ENCODE measurements at regions not wholly inside any gene's neighbourhood (a gene's known extent, or its start where the extent isn't known, plus 50 kb on each side); places are given as distances from the start of the nearest gene placed in this dataset.

DNA sequence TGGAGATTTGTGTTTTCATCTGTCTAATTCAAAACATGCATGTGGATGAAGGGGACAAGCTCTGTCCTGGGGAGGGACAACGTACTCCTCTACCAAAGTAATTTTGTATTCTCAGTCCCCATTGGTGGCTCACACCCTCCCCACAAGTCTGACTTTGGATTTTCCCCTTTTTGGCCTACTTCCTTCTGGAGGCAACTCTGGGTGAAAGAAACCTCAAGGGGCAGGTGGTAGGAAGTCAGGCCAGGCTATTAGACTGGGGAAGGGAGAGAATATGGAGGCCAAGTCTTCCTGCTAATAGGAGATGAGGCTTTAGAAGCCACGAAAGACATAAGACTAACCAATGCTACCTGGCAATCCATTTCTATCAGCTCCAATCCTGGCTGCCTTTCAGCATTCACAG lies 124.9 kb upstream of the RASGRP1 start:
- 60 to 78% (median 65%) methylated on average over 2 of the region's 2 CpGs for WGBS, 5 donors
- H3K27me3 ChIP-seq (replicated peaks in 1 of 7) = no peaks in the 10 kb centered on the region
- no peaks in the 10 kb centered on the region for H3K36me3 ChIP-seq
- H3K9me3 ChIP-seq = no peaks in the 10 kb centered on the region
- TF ChIP-seq POLR2A (IDR thresholded peaks at IDR 0.05) (no peak), POLR2AphosphoS5 (IDR thresholded peaks at IDR 0.05) (no peak)
- TF ChIP-seq, protein P1, sequence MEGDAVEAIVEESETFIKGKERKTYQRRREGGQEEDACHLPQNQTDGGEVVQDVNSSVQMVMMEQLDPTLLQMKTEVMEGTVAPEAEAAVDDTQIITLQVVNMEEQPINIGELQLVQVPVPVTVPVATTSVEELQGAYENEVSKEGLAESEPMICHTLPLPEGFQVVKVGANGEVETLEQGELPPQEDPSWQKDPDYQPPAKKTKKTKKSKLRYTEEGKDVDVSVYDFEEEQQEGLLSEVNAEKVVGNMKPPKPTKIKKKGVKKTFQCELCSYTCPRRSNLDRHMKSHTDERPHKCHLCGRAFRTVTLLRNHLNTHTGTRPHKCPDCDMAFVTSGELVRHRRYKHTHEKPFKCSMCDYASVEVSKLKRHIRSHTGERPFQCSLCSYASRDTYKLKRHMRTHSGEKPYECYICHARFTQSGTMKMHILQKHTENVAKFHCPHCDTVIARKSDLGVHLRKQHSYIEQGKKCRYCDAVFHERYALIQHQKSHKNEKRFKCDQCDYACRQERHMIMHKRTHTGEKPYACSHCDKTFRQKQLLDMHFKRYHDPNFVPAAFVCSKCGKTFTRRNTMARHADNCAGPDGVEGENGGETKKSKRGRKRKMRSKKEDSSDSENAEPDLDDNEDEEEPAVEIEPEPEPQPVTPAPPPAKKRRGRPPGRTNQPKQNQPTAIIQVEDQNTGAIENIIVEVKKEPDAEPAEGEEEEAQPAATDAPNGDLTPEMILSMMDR (IDR thresholded peaks at IDR 0.05 in 8 of 11, conservative IDR thresholded peaks at IDR 0.05 in 3 of 11) = no peak
- no peak for DNase-seq
- intact Hi-C loops (cut with DNase I; ENCODE audit: low total_unique reads) = loop anchor here (5.0 kb wide), 1 partner anchor 127 kb away; the partner anchor contains the start of gene RASGRP1
- H3K4me3 ChIP-seq = no peak overlapping the region
- H3K4me1 ChIP-seq = peaks cover 0 to 58% (median 9%) of the 10 kb centered on the region in 6 donors
- peak overlapping the region in 1 of 8 donors; percentile 58 for H3K27ac ChIP-seq

DNA sequence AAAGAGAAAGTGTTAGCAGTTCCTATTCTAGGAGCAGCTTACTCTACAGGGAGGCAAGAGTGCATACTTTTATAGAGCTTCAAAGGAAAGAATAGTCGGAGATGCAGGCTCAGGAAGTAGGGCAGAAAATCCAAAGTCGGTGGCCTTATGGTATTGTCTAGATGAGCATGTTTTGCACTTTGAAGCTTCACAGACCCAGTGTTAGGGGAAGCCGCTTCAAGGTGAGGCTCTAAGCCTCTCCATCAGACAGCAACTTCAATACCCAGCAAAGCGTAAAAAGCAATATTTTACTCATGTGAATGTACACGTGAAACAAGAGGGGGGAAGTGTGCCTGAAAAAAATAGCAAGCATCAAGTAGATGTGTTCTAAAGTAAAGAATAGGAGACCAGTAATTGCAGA lies 125.6 kb upstream of the RASGRP1 start:
- peaks cover 0 to 52% (median 6%) of the 10 kb centered on the region in 6 donors for H3K4me1 ChIP-seq

DNA sequence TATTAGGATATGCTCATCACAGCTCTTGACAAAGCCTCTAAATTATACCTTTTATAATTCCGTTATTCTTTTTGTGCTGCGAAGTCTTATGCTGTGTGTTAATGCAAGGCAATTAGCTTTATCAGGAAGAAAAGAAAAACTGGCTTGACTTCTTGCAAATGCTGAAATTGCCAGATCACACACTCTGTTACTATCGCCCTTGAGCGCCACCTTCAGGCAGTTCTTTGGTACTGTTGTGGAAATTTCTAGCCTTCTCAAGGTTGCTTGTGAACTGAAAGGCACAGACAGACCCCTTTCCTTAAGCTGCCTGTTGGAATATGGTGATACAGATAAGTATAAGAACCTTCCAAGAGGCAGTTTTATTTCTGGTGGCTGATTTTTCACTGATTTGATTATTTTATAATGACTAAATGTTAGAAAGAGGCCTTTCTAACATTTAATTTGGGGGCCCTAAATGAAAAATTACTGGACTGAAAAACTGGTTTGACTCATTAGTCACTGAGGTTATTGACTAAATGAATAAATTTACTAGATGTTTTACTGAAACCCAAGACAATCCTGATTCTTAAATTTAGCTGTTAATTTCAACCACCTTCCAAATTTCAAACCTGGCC lies 126.2 kb upstream of the RASGRP1 start:
- 32 to 41% (median 34%) methylated on average over 4 of the region's 4 CpGs for WGBS, 5 donors

More for the DNA sequence above, 125.6 kb upstream of the RASGRP1 start:
- Histone ChIP-seq H3K9me3 (no peaks in the 10 kb centered on the region), H3K36me3 (no peaks in the 10 kb centered on the region), H3K27ac (no peak overlapping the region), H3K27me3 (replicated peaks in 1 of 7) (no peaks in the 10 kb centered on the region), H3K4me3 (no peak overlapping the region)
- TF ChIP-seq POLR2A (IDR thresholded peaks at IDR 0.05) (no peak), POLR2AphosphoS5 (IDR thresholded peaks at IDR 0.05) (no peak)
- TF ChIP-seq, protein P1 (IDR thresholded peaks at IDR 0.05 in 8 of 11, conservative IDR thresholded peaks at IDR 0.05 in 3 of 11) = no peak
- 67 to 81% (median 78%) methylated on average over 5 of the region's 5 CpGs for WGBS, 5 donors
- intact Hi-C loops (cut with DNase I; ENCODE audit: low total_unique reads) = loop anchor here (10.0 kb wide), 2 partner anchors 215 to 245 kb away; no protein-coding TSS in a partner anchor
- no peak for DNase-seq

DNA sequence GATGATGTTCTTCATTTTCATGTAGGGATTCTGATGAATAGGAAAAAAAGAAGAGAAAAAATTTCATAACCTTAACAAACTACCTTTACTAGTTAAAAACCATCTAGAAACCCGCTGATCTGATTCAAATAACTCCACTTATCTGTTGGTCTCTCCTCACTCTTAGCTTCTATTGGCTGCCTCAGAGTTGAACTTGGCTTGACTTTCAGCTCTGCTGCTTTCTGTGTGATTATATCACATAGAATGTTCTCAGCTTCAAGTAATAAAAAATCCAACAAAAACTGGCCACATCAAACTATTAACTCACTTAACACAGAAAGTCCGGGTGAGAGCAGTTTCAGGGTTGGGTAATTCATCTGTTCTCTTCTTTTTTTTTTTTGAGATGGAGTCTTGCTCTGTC lies 126.8 kb upstream of the RASGRP1 start:
- Histone ChIP-seq H3K36me3 (no peaks in the 10 kb centered on the region), H3K4me1 (peaks cover 3 to 54% (median 14%) of the 10 kb centered on the region in 6 donors), H3K27ac (no peak overlapping the region), H3K4me3 (no peak overlapping the region), H3K9me3 (no peaks in the 10 kb centered on the region), H3K27me3 (replicated peaks in 1 of 7) (no peaks in the 10 kb centered on the region)
- intact Hi-C loops (cut with DNase I; ENCODE audit: low total_unique reads) = loop anchor here (10.0 kb wide), 2 partner anchors 217 to 247 kb away; no protein-coding TSS in a partner anchor
- no peak for DNase-seq
- TF ChIP-seq, protein P1 (IDR thresholded peaks at IDR 0.05 in 8 of 11, conservative IDR thresholded peaks at IDR 0.05 in 3 of 11) = no peak
- TF ChIP-seq POLR2A (IDR thresholded peaks at IDR 0.05) = no peak
- TF ChIP-seq POLR2AphosphoS5 (IDR thresholded peaks at IDR 0.05) = no peak
- 77 to 87% (median 83%) methylated on average over 2 of the region's 2 CpGs for WGBS, 5 donors

More for the DNA sequence above, 126.2 kb upstream of the RASGRP1 start:
- Histone ChIP-seq H3K4me3 (no peak overlapping the region), H3K27me3 (replicated peaks in 1 of 7) (no peaks in the 10 kb centered on the region), H3K36me3 (no peaks in the 10 kb centered on the region), H3K4me1 (peaks cover 3 to 54% (median 9%) of the 10 kb centered on the region in 6 donors), H3K9me3 (no peaks in the 10 kb centered on the region), H3K27ac (no peak overlapping the region)
- intact Hi-C loops (cut with DNase I; ENCODE audit: low total_unique reads) = loop anchor here (10.0 kb wide), 2 partner anchors 216 to 246 kb away; no protein-coding TSS in a partner anchor
- DNase-seq = no peak
- no peak for TF ChIP-seq POLR2A (IDR thresholded peaks at IDR 0.05)
- no peak for TF ChIP-seq POLR2AphosphoS5 (IDR thresholded peaks at IDR 0.05)
- TF ChIP-seq, protein P1 (IDR thresholded peaks at IDR 0.05 in 8 of 11, conservative IDR thresholded peaks at IDR 0.05 in 3 of 11) = peak; percentile 51 to 87 (median 78)

All from spleen (tissue), 11 donors.